SJSA1 (cell line): ENCODE measurements at regions not wholly inside any gene's neighbourhood (a gene's known extent, or its start where the extent isn't known, plus 50 kb on each side); places are given as distances from the start of the nearest gene placed in this dataset.

Source experiments
- DNase-seq, 2 experiments: peaks; one replicate each; pipeline ENCODE4 v3.0.0-alpha.2; 2015 to 2020; ENCODE audit warnings: low spot score in 2 of 2, low read depth in 1 of 2
- H3K27ac ChIP-seq: fragments of 250-450 bp; sonication (Bioruptor Pico); 2 replicates; pipeline ENCODE4 v1.5.1; 2020; ENCODE audit warnings: mild to moderate bottlenecking, moderate library complexity
- H3K27me3 ChIP-seq: fragments of 250-450 bp; sonication (Bioruptor Pico); replicated peaks from 2 replicates; pipeline ENCODE4 v1.5.1; 2020; ENCODE audit warnings: mild to moderate bottlenecking, moderate library complexity
- H3K36me3 ChIP-seq: fragments of 250-450 bp; sonication (Bioruptor Pico); 2 replicates; pipeline ENCODE4 v1.5.1; 2020; ENCODE audit warnings: mild to moderate bottlenecking
- H3K4me1 ChIP-seq: fragments of 250-450 bp; sonication (Bioruptor Pico); replicated peaks from 2 replicates; pipeline ENCODE4 v1.6.1; 2021; ENCODE audit warnings: mild to moderate bottlenecking
- H3K4me3 ChIP-seq: fragments of 250-450 bp; sonication (Bioruptor Pico); 2 replicates; pipeline ENCODE4 v1.5.1; 2020; ENCODE audit warnings: mild to moderate bottlenecking
- H3K9me3 ChIP-seq: fragments of 250-450 bp; sonication (Bioruptor Pico); replicated peaks from 2 replicates; pipeline ENCODE4 v1.5.1; 2020; ENCODE audit warnings: mild to moderate bottlenecking

GRCh38 chr5:164998142-164998541, 1492.7 kb downstream of the MAT2B start:
- no peak for DNase-seq
- H3K36me3 ChIP-seq = no peaks in the 10 kb centered on the region

GRCh38 chr5:164998590-164998989, 1493.2 kb downstream of the MAT2B start:
- H3K4me3 ChIP-seq = no peak overlapping the region
- no peak overlapping the region for H3K27ac ChIP-seq
- peaks cover 8% of the 10 kb centered on the region for H3K9me3 ChIP-seq
- H3K4me1 ChIP-seq = no peaks in the 10 kb centered on the region
- H3K27me3 ChIP-seq = no peaks in the 10 kb centered on the region
- no peak for DNase-seq
- no peaks in the 10 kb centered on the region for H3K36me3 ChIP-seq

More at GRCh38 chr5:164998142-164998541, 1492.7 kb downstream of the MAT2B start:
- no peak overlapping the region for H3K4me3 ChIP-seq
- H3K27ac ChIP-seq = no peak overlapping the region
- no peaks in the 10 kb centered on the region for H3K27me3 ChIP-seq
- no peaks in the 10 kb centered on the region for H3K4me1 ChIP-seq
- peaks cover 8% of the 10 kb centered on the region for H3K9me3 ChIP-seq

GRCh38 chr5:165000479-165001190, 1495.2 kb downstream of the MAT2B start:
- Histone ChIP-seq H3K36me3 (no peaks in the 10 kb centered on the region), H3K27ac (no peak overlapping the region), H3K27me3 (no peaks in the 10 kb centered on the region), H3K4me1 (no peaks in the 10 kb centered on the region), H3K9me3 (peaks cover 8% of the 10 kb centered on the region; the same call in 1 of the 2 replicates), H3K4me3 (no peak overlapping the region)
- DNase-seq = no peak

- peaks cover 8% of the 10 kb centered on the region for H3K9me3 ChIP-seq
- no peak overlapping the region for H3K4me3 ChIP-seq
- DNase-seq = no peak
- H3K4me1 ChIP-seq = no peaks in the 10 kb centered on the region
- no peak overlapping the region for H3K27ac ChIP-seq
- H3K36me3 ChIP-seq = no peaks in the 10 kb centered on the region
- no peaks in the 10 kb centered on the region for H3K27me3 ChIP-seq
Measured at GRCh38 chr5:165003283-165003682, 1497.9 kb downstream of the MAT2B start.

- DNase-seq = no peak
- Histone ChIP-seq H3K4me3 (no peak overlapping the region), H3K9me3 (peaks cover 4% of the 10 kb centered on the region), H3K4me1 (no peaks in the 10 kb centered on the region), H3K36me3 (no peaks in the 10 kb centered on the region), H3K27me3 (no peaks in the 10 kb centered on the region), H3K27ac (no peak overlapping the region)
Measured at GRCh38 chr5:165004175-165004574, 1498.8 kb downstream of the MAT2B start.

GRCh38 chr5:165014439-165014838, 1509.0 kb downstream of the MAT2B start:
- Histone ChIP-seq H3K27me3 (no peaks in the 10 kb centered on the region), H3K4me3 (no peak overlapping the region), H3K4me1 (no peaks in the 10 kb centered on the region), H3K27ac (no peak overlapping the region), H3K9me3 (peaks cover 11% of the 10 kb centered on the region), H3K36me3 (no peaks in the 10 kb centered on the region)
- DNase-seq = no peak

GRCh38 chr5:165015126-165015525, 1509.7 kb downstream of the MAT2B start:
- DNase-seq = no peak
- H3K4me1 ChIP-seq = no peaks in the 10 kb centered on the region
- no peak overlapping the region for H3K27ac ChIP-seq
- H3K27me3 ChIP-seq = no peaks in the 10 kb centered on the region
- H3K4me3 ChIP-seq = no peak overlapping the region
- no peaks in the 10 kb centered on the region for H3K36me3 ChIP-seq
- peaks cover 13% of the 10 kb centered on the region for H3K9me3 ChIP-seq

GRCh38 chr5:165015547-165015946, 1510.1 kb downstream of the MAT2B start:
- Histone ChIP-seq H3K36me3 (no peaks in the 10 kb centered on the region), H3K4me1 (no peaks in the 10 kb centered on the region), H3K27ac (no peak overlapping the region), H3K4me3 (no peak overlapping the region), H3K9me3 (peaks cover 11% of the 10 kb centered on the region), H3K27me3 (no peaks in the 10 kb centered on the region)
- DNase-seq = no peak

GRCh38 chr5:165026971-165027370, 1521.6 kb downstream of the MAT2B start:
- Histone ChIP-seq H3K27ac (no peak overlapping the region), H3K4me3 (no peak overlapping the region), H3K4me1 (no peaks in the 10 kb centered on the region), H3K9me3 (peaks cover 29% of the 10 kb centered on the region), H3K27me3 (no peaks in the 10 kb centered on the region), H3K36me3 (no peaks in the 10 kb centered on the region)
- DNase-seq = no peak

- H3K27ac ChIP-seq = no peak overlapping the region
- H3K4me3 ChIP-seq = no peak overlapping the region
- no peaks in the 10 kb centered on the region for H3K27me3 ChIP-seq
- DNase-seq = no peak
- H3K9me3 ChIP-seq = peaks cover 29% of the 10 kb centered on the region
- H3K36me3 ChIP-seq = no peaks in the 10 kb centered on the region
- H3K4me1 ChIP-seq = no peaks in the 10 kb centered on the region
Measured at GRCh38 chr5:165028356-165028755, 1522.9 kb downstream of the MAT2B start.

- Histone ChIP-seq H3K36me3 (no peaks in the 10 kb centered on the region), H3K4me1 (no peaks in the 10 kb centered on the region), H3K27ac (no peak overlapping the region), H3K27me3 (no peaks in the 10 kb centered on the region), H3K4me3 (no peak overlapping the region), H3K9me3 (peaks cover 29% of the 10 kb centered on the region)
- no peak for DNase-seq
Measured at GRCh38 chr5:165029099-165029870, 1523.9 kb downstream of the MAT2B start.

GRCh38 chr5:165030971-165031370, 1525.6 kb downstream of the MAT2B start:
- Histone ChIP-seq H3K27me3 (no peaks in the 10 kb centered on the region), H3K4me3 (no peak overlapping the region), H3K4me1 (no peaks in the 10 kb centered on the region), H3K36me3 (no peaks in the 10 kb centered on the region), H3K9me3 (peaks cover 21% of the 10 kb centered on the region), H3K27ac (no peak overlapping the region)
- DNase-seq = no peak

GRCh38 chr5:165031371-165031770, 1526.0 kb downstream of the MAT2B start:
- H3K36me3 ChIP-seq = no peaks in the 10 kb centered on the region
- no peak for DNase-seq
- H3K4me1 ChIP-seq = no peaks in the 10 kb centered on the region
- H3K27me3 ChIP-seq = no peaks in the 10 kb centered on the region
- H3K9me3 ChIP-seq = peaks cover 20% of the 10 kb centered on the region
- no peak overlapping the region for H3K4me3 ChIP-seq
- no peak overlapping the region for H3K27ac ChIP-seq

GRCh38 chr5:165035520-165035919, 1530.1 kb downstream of the MAT2B start:
- H3K4me1 ChIP-seq = no peaks in the 10 kb centered on the region
- H3K9me3 ChIP-seq = peaks cover 9% of the 10 kb centered on the region
- DNase-seq = no peak
- H3K27me3 ChIP-seq = no peaks in the 10 kb centered on the region
- no peak overlapping the region for H3K4me3 ChIP-seq
- no peaks in the 10 kb centered on the region for H3K36me3 ChIP-seq
- no peak overlapping the region for H3K27ac ChIP-seq
